Kidney epithelial cell (primary cell): ENCODE measurements at regions not wholly inside any gene's neighbourhood (a gene's known extent, or its start where the extent isn't known, plus 50 kb on each side); places are given as distances from the start of the nearest gene placed in this dataset.

Experiments used
- DNase-seq: peaks from one replicate; pipeline ENCODE4 v3.0.0-alpha.2; 2010; ENCODE audit warnings: low read depth
- H3K27me3 ChIP-seq: 2 replicates; pipeline ENCODE4 v1.6.0; 2011; ENCODE audit warnings: low read length; ENCODE audit not compliant: control insufficient read depth, insufficient read depth
- H3K36me3 ChIP-seq: 2 replicates; pipeline ENCODE4 v1.5.1; 2011; ENCODE audit warnings: low read length; ENCODE audit not compliant: control insufficient read depth, insufficient read depth
- H3K4me3 ChIP-seq: 2 replicates; pipeline ENCODE4 v1.5.1; 2011; ENCODE audit warnings: low read depth, mild to moderate bottlenecking, control low read depth, low read length
- CTCF ChIP-seq: IDR thresholded peaks from 2 replicates; pipeline ENCODE4 v1.5.1; 2011; ENCODE audit warnings: mild to moderate bottlenecking, moderate library complexity, low read length, control low read depth, inconsistent platforms; ENCODE audit not compliant: insufficient read depth, poor library complexity, severe bottlenecking

- Histone ChIP-seq H3K36me3 (no peaks in the 10 kb centered on the region), H3K4me3 (no peak overlapping the region), H3K27me3 (peaks cover 3% of the 10 kb centered on the region)
- TF ChIP-seq CTCF, result no peak
- DNase-seq, result no peak
Observed at GRCh38 chr5:1942158-1942557, 59.4 kb upstream of the IRX4 start.

GRCh38 chr5:1939256-1939655 is 56.5 kb upstream of the IRX4 start:
- TF ChIP-seq CTCF, result no peak
- H3K36me3 ChIP-seq, result no peaks in the 10 kb centered on the region

GRCh38 chr5:1938310-1939000 is 55.7 kb upstream of the IRX4 start:
- TF ChIP-seq CTCF, result no peak
- Histone ChIP-seq H3K4me3 (no peak overlapping the region), H3K27me3 (no peaks in the 10 kb centered on the region), H3K36me3 (no peaks in the 10 kb centered on the region)
- DNase-seq, result no peak

More at GRCh38 chr5:1939256-1939655, 56.5 kb upstream of the IRX4 start:
- no peak for DNase-seq
- Histone ChIP-seq H3K27me3 (no peaks in the 10 kb centered on the region), H3K4me3 (no peak overlapping the region)

GRCh38 chr5:1937590-1937989 is 54.9 kb upstream of the IRX4 start:
- DNase-seq, result no peak
- Histone ChIP-seq H3K4me3 (no peak overlapping the region), H3K27me3 (no peaks in the 10 kb centered on the region), H3K36me3 (no peaks in the 10 kb centered on the region)
- no peak for TF ChIP-seq CTCF

GRCh38 chr5:1936901-1937300 is 54.2 kb upstream of the IRX4 start:
- H3K4me3 ChIP-seq, result no peak overlapping the region
- peaks cover 3% of the 10 kb centered on the region for H3K27me3 ChIP-seq
- DNase-seq, result no peak
- TF ChIP-seq CTCF, result no peak
- no peaks in the 10 kb centered on the region for H3K36me3 ChIP-seq

GRCh38 chr5:1936413-1936812 is 53.7 kb upstream of the IRX4 start:
- no peaks in the 10 kb centered on the region for H3K36me3 ChIP-seq
- peaks cover 8% of the 10 kb centered on the region for H3K27me3 ChIP-seq
- no peak for TF ChIP-seq CTCF
- DNase-seq, result peak; percentile 7
- H3K4me3 ChIP-seq, result no peak overlapping the region
